Activated T-helper 17 cell treated with anti-CD3 and anti-CD28 coated beads, Interleukin-2, amount 50 U/mL, for 72 hours (primary cell): ENCODE measurements at regions not wholly inside any gene's neighbourhood (a gene's known extent, or its start where the extent isn't known, plus 50 kb on each side); places are given as distances from the start of the nearest gene placed in this dataset.

Experiments used
- ATAC-seq: fragments of 150-1000 bp; cut with Tn5 transposase; replicated peaks from 2 replicates; pipeline ENCODE4 v1.10.0; 2021; ENCODE audit warnings: mild to moderate bottlenecking, moderate library complexity
- H3K27ac Mint-ChIP-seq: one replicate; pipeline ENCODE4 v1.8.0; 2022; ENCODE audit warnings: mixed read lengths
- H3K27me3 Mint-ChIP-seq: one replicate; pipeline ENCODE4 v1.8.0; 2022; ENCODE audit warnings: mixed read lengths
- H3K36me3 Mint-ChIP-seq: one replicate; pipeline ENCODE4 v1.8.0; 2022; ENCODE audit warnings: low read depth, mild to moderate bottlenecking, mixed read lengths
- H3K4me1 Mint-ChIP-seq: one replicate; pipeline ENCODE4 v1.8.0; 2022; ENCODE audit warnings: mixed read lengths
- H3K4me3 Mint-ChIP-seq: one replicate; pipeline ENCODE4 v1.8.0; 2022; ENCODE audit warnings: mild to moderate bottlenecking, mixed read lengths
- H3K9me3 Mint-ChIP-seq: one replicate; pipeline ENCODE4 v1.8.0; 2022; ENCODE audit warnings: mixed read lengths

GRCh38 chr14:51189600-51190376 lies 50.3 kb upstream of the TMX1 start:
- Mint-ChIP-seq H3K4me1 (no peaks in the 10 kb centered on the region), H3K9me3 (no peaks in the 10 kb centered on the region), H3K27me3 (no peaks in the 10 kb centered on the region), H3K4me3 (no peak overlapping the region), H3K36me3 (no peaks in the 10 kb centered on the region), H3K27ac (no peak overlapping the region)
- no peak for ATAC-seq
